Trophoblast cell (in vitro differentiated cells and primary cell): ENCODE measurements at regions not wholly inside any gene's neighbourhood (a gene's known extent, or its start where the extent isn't known, plus 50 kb on each side); places are given as distances from the start of the nearest gene placed in this dataset.
A peak's percentile ranks its signal among the peaks of the same experiment; 100 is the strongest.

Source experiments
- DNase-seq, 2 donors: peaks; one replicate each; pipeline ENCODE4 v3.0.0-alpha.2; 2016
- H2AFZ ChIP-seq: 2 replicates; pipeline ENCODE4 v1.6.1; 2013; ENCODE audit warnings: low read length, moderate library complexity, mild to moderate bottlenecking; ENCODE audit not compliant: insufficient read depth, poor library complexity
- H2AK5ac ChIP-seq: 2 replicates; pipeline ENCODE4 v1.6.1; 2013; ENCODE audit warnings: mild to moderate bottlenecking, low read length
- H2BK120ac ChIP-seq: 2 replicates; pipeline ENCODE4 v1.6.1; 2013; ENCODE audit warnings: low read length, mild to moderate bottlenecking, moderate library complexity; ENCODE audit not compliant: insufficient read depth, poor library complexity
- H2BK12ac ChIP-seq: 2 replicates; pipeline ENCODE4 v1.6.1; 2013; ENCODE audit warnings: mild to moderate bottlenecking, low read length, moderate library complexity
- H2BK5ac ChIP-seq: 2 replicates; pipeline ENCODE4 v1.6.1; 2013; ENCODE audit warnings: low read length, low read depth, moderate library complexity, mild to moderate bottlenecking; ENCODE audit not compliant: poor library complexity
- H3K14ac ChIP-seq: 2 replicates; pipeline ENCODE4 v1.6.1; 2013; ENCODE audit warnings: mild to moderate bottlenecking, low read length
- H3K18ac ChIP-seq: 2 replicates; pipeline ENCODE4 v1.6.1; 2013; ENCODE audit warnings: mild to moderate bottlenecking, low read length
- H3K23ac ChIP-seq: 2 replicates; pipeline ENCODE4 v1.6.1; 2013; ENCODE audit warnings: low read length
- H3K27ac ChIP-seq: 2 replicates; pipeline ENCODE4 v1.5.1; 2013; ENCODE audit warnings: low read depth, mild to moderate bottlenecking, inconsistent platforms, low read length, moderate library complexity
- H3K27me3 ChIP-seq: 2 replicates; pipeline ENCODE4 v1.6.1; 2013; ENCODE audit warnings: inconsistent platforms, mild to moderate bottlenecking, low read length, moderate library complexity; ENCODE audit not compliant: insufficient read depth
- H3K36me3 ChIP-seq, 2 experiments: 1 replicate in 1 of 2; 2 replicates in 1 of 2; pipeline ENCODE4 v1.6.1; 2013; ENCODE audit warnings: low read length in 2 of 2, mild to moderate bottlenecking in 2 of 2, moderate library complexity in 1 of 2; ENCODE audit not compliant: insufficient read depth in 2 of 2, control insufficient read depth in 1 of 2
- H3K4ac ChIP-seq: 2 replicates; pipeline ENCODE4 v1.6.1; 2013; ENCODE audit warnings: low read depth, mild to moderate bottlenecking, low read length, moderate library complexity
- H3K4me1 ChIP-seq, 2 experiments: 1 replicate in 1 of 2; 2 replicates in 1 of 2; pipeline ENCODE4 v1.6.1; 2013; ENCODE audit warnings: low read length in 2 of 2, mild to moderate bottlenecking in 2 of 2, moderate library complexity in 1 of 2; ENCODE audit not compliant: insufficient read depth in 2 of 2, control insufficient read depth in 1 of 2
- H3K4me2 ChIP-seq: 2 replicates; pipeline ENCODE4 v1.6.1; 2013; ENCODE audit warnings: inconsistent platforms, mild to moderate bottlenecking, low read length, moderate library complexity
- H3K4me3 ChIP-seq: 2 replicates; pipeline ENCODE4 v1.5.1; 2013; ENCODE audit warnings: mild to moderate bottlenecking, low read depth, low read length, inconsistent platforms
- H3K79me1 ChIP-seq: one replicate; pipeline ENCODE4 v1.6.1; 2013; ENCODE audit warnings: low read length
- H3K79me2 ChIP-seq: 2 replicates; pipeline ENCODE4 v1.6.1; 2013; ENCODE audit warnings: low read length, mild to moderate bottlenecking; ENCODE audit not compliant: control insufficient read depth, insufficient read depth, poor library complexity
- H3K9ac ChIP-seq: 2 replicates; pipeline ENCODE4 v1.6.1; 2013; ENCODE audit warnings: mild to moderate bottlenecking, low read length
- H3K9me3 ChIP-seq: 2 replicates; pipeline ENCODE4 v1.6.1; 2013; ENCODE audit warnings: low read depth, mild to moderate bottlenecking, control low read depth, inconsistent platforms, low read length; ENCODE audit not compliant: insufficient read depth
- H4K12ac ChIP-seq: 2 replicates; pipeline ENCODE4 v1.6.1; 2013; ENCODE audit warnings: low read depth, mild to moderate bottlenecking, low read length, moderate library complexity
- H4K8ac ChIP-seq: 2 replicates; pipeline ENCODE4 v1.6.1; 2013; ENCODE audit warnings: low read depth, mild to moderate bottlenecking, low read length, moderate library complexity
- H4K91ac ChIP-seq: one replicate; pipeline ENCODE4 v1.6.1; 2013; ENCODE audit warnings: low read depth, mild to moderate bottlenecking, low read length, moderate library complexity
- WGBS: extraction: QIAGEN DNeasy Blood & Tissue Kit; methylation state at CpG from one replicate; pipeline ENCODE4 v1.1.7; 2013; ENCODE audit warnings: missing lambda C conversion rate; ENCODE audit not compliant: insufficient read length, insufficient coverage; ENCODE audit errors: extremely low coverage; 5-methylcytosine and 5-hydroxymethylcytosine counted together

GRCh38 chr6:137702791-137703424 lies 164.2 kb upstream of the TNFAIP3 start:
- no peak overlapping the region for H3K4me3 ChIP-seq
- H2BK12ac ChIP-seq = no peak overlapping the region
- no peak overlapping the region for H4K91ac ChIP-seq
- H3K14ac ChIP-seq = no peak overlapping the region
- H4K8ac ChIP-seq = no peak overlapping the region
- no peak overlapping the region for H2AK5ac ChIP-seq
- H2BK5ac ChIP-seq = no peak overlapping the region
- DNase-seq = no peak
- no peak overlapping the region for H3K4me2 ChIP-seq
- no peak overlapping the region for H2BK120ac ChIP-seq
- peaks cover 12% of the 10 kb centered on the region for H3K79me1 ChIP-seq
- no peak overlapping the region for H4K12ac ChIP-seq
- H3K79me2 ChIP-seq = no peaks in the 10 kb centered on the region
- H3K9me3 ChIP-seq = no peaks in the 10 kb centered on the region
- no peak overlapping the region for H3K4ac ChIP-seq
- no peak overlapping the region for H3K9ac ChIP-seq
- no peaks in the 10 kb centered on the region for H3K27me3 ChIP-seq
- H3K18ac ChIP-seq = no peak overlapping the region
- H2AFZ ChIP-seq = no peak overlapping the region
- no peak overlapping the region for H3K27ac ChIP-seq
- H3K23ac ChIP-seq = no peak overlapping the region
- no peaks in the 10 kb centered on the region for H3K36me3 ChIP-seq
- H3K4me1 ChIP-seq = peaks cover 4 to 15% of the 10 kb centered on the region in 2 experiments
- no CpG with 5 or more reads among the region's 1 CpG for WGBS

GRCh38 chr6:137704802-137705159 lies 162.3 kb upstream of the TNFAIP3 start:
- H3K79me2 ChIP-seq = no peaks in the 10 kb centered on the region
- no peak overlapping the region for H3K27ac ChIP-seq
- no peak overlapping the region for H2BK120ac ChIP-seq
- H3K4me3 ChIP-seq = no peak overlapping the region
- WGBS = no CpG with 5 or more reads among the region's 5 CpGs
- peaks cover 3% of the 10 kb centered on the region for H3K79me1 ChIP-seq
- no peak overlapping the region for H3K14ac ChIP-seq
- no peak overlapping the region for H3K18ac ChIP-seq
- no peak overlapping the region for H2AK5ac ChIP-seq
- no peak for DNase-seq
- H3K36me3 ChIP-seq = no peaks in the 10 kb centered on the region
- H3K4ac ChIP-seq = no peak overlapping the region
- H3K4me1 ChIP-seq = peaks cover 0 to 1% of the 10 kb centered on the region in 2 experiments
- H3K4me2 ChIP-seq = no peak overlapping the region
- no peak overlapping the region for H2AFZ ChIP-seq
- H3K23ac ChIP-seq = no peak overlapping the region
- H3K9me3 ChIP-seq = no peaks in the 10 kb centered on the region
- no peak overlapping the region for H4K12ac ChIP-seq
- H4K8ac ChIP-seq = no peak overlapping the region
- H3K27me3 ChIP-seq = no peaks in the 10 kb centered on the region
- peak overlapping the region; percentile 11 for H4K91ac ChIP-seq
- no peak overlapping the region for H2BK5ac ChIP-seq
- no peak overlapping the region for H3K9ac ChIP-seq
- H2BK12ac ChIP-seq = no peak overlapping the region

GRCh38 chr6:137705160-137706082 lies 161.6 kb upstream of the TNFAIP3 start:
- Histone ChIP-seq H3K79me1 (no peaks in the 10 kb centered on the region), H3K4me2 (no peak overlapping the region), H4K8ac (no peak overlapping the region), H3K18ac (no peak overlapping the region), H3K4me3 (no peak overlapping the region), H2BK120ac (no peak overlapping the region), H4K91ac (no peak overlapping the region), H2BK12ac (no peak overlapping the region), H3K36me3 (no peaks in the 10 kb centered on the region), H2BK5ac (no peak overlapping the region), H3K4ac (no peak overlapping the region), H3K4me1 (no peaks in the 10 kb centered on the region), H3K27me3 (no peaks in the 10 kb centered on the region), H3K9me3 (no peaks in the 10 kb centered on the region), H3K14ac (no peak overlapping the region), H4K12ac (no peak overlapping the region), H3K27ac (no peak overlapping the region), H3K23ac (no peak overlapping the region), H2AFZ (no peak overlapping the region), H3K79me2 (no peaks in the 10 kb centered on the region), H2AK5ac (no peak overlapping the region), H3K9ac (no peak overlapping the region)
- DNase-seq = peak; percentile 65 to 83
- no CpG with 5 or more reads among the region's 11 CpGs for WGBS

- Histone ChIP-seq H2AFZ (no peak overlapping the region), H3K79me2 (no peaks in the 10 kb centered on the region), H3K79me1 (no peaks in the 10 kb centered on the region), H2BK5ac (no peak overlapping the region), H3K14ac (no peak overlapping the region), H2AK5ac (no peak overlapping the region), H3K27ac (no peak overlapping the region), H3K4me3 (no peak overlapping the region), H3K27me3 (no peaks in the 10 kb centered on the region), H3K9ac (no peak overlapping the region), H3K36me3 (no peaks in the 10 kb centered on the region), H4K91ac (no peak overlapping the region), H2BK12ac (no peak overlapping the region), H3K9me3 (no peaks in the 10 kb centered on the region), H4K12ac (no peak overlapping the region), H3K4ac (no peak overlapping the region), H3K4me2 (no peak overlapping the region), H2BK120ac (no peak overlapping the region), H3K23ac (no peak overlapping the region), H3K18ac (no peak overlapping the region), H4K8ac (no peak overlapping the region), H3K4me1 (no peaks in the 10 kb centered on the region)
- WGBS = no CpG with 5 or more reads among the region's 10 CpGs
- no peak for DNase-seq
These were observed 160.8 kb upstream of the TNFAIP3 start for GRCh38 chr6:137706083-137706750.
